Uterus (tissue), 2 donors: ENCODE measurements at regions not wholly inside any gene's neighbourhood (a gene's known extent, or its start where the extent isn't known, plus 50 kb on each side); places are given as distances from the start of the nearest gene placed in this dataset.

ENCODE experiments used
- POLR2A ChIP-seq, 2 donors: fragments of 450-650 bp; IDR thresholded peaks; one replicate each; pipeline ENCODE4 v1.6.1; 2016; ENCODE audit warnings: antibody characterized with exemption in 2 of 2, mild to moderate bottlenecking in 1 of 2, moderate library complexity in 1 of 2
- TF ChIP-seq, protein P1 (sequence below), 4 experiments: fragments of 200-600 bp in 2 of 4; fragments of 450-650 bp in 2 of 4; sonication (generic) in 2 of 4; IDR thresholded peaks; one replicate each; pipeline ENCODE4 v1.5.1; 2016 to 2019; ENCODE audit warnings: antibody characterized with exemption in 4 of 4, mild to moderate bottlenecking in 2 of 4, moderate library complexity in 1 of 4

DNA sequence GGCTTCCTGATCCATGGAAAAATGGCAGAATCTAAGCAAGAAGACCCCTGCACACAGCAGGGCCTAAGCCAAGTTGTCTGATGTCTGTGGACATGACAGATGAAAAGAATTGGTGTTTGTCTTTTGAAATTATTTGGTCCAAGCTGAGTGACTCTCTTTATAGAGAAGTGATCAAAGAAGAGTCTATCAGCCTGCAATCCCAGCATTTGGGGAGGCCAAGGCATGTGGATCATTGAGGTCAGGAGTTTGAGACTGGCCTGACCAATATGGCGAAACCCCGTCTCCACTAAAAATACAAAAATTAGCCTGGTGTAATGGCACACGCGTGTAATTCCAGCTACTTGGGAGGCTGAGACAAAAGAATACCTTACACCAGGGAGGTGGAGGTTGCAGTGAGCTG, 64.8 kb upstream of the TUNAR start:
- TF ChIP-seq, protein P1, sequence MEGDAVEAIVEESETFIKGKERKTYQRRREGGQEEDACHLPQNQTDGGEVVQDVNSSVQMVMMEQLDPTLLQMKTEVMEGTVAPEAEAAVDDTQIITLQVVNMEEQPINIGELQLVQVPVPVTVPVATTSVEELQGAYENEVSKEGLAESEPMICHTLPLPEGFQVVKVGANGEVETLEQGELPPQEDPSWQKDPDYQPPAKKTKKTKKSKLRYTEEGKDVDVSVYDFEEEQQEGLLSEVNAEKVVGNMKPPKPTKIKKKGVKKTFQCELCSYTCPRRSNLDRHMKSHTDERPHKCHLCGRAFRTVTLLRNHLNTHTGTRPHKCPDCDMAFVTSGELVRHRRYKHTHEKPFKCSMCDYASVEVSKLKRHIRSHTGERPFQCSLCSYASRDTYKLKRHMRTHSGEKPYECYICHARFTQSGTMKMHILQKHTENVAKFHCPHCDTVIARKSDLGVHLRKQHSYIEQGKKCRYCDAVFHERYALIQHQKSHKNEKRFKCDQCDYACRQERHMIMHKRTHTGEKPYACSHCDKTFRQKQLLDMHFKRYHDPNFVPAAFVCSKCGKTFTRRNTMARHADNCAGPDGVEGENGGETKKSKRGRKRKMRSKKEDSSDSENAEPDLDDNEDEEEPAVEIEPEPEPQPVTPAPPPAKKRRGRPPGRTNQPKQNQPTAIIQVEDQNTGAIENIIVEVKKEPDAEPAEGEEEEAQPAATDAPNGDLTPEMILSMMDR (IDR thresholded peaks at IDR 0.05): no peak
- TF ChIP-seq POLR2A (IDR thresholded peaks at IDR 0.05): no peak
